Lower lobe of right lung (tissue), 2 donors: ENCODE measurements at regions not wholly inside any gene's neighbourhood (a gene's known extent, or its start where the extent isn't known, plus 50 kb on each side); places are given as distances from the start of the nearest gene placed in this dataset.
A peak's percentile ranks its signal among the peaks of the same experiment; 100 is the strongest.

Experiments
- ATAC-seq, 2 donors: fragments of 200-7000 bp; cut with Tn5 transposase; one replicate each; pipeline ENCODE4 v1.9.1; 2020 to 2022; ENCODE audit warnings: mild to moderate bottlenecking in 2 of 2, moderate library complexity in 2 of 2
- DNase-seq: peaks from one replicate; pipeline ENCODE4 v3.0.0-alpha.2; 2020
- H3K27ac ChIP-seq: fragments of 200-600 bp; one replicate; pipeline ENCODE4 v1.8.0; 2022
- H3K27me3 ChIP-seq: fragments of 200-600 bp; one replicate; pipeline ENCODE4 v1.8.0; 2022; ENCODE audit warnings: low read depth
- H3K36me3 ChIP-seq: fragments of 200-600 bp; one replicate; pipeline ENCODE4 v1.8.0; 2022; ENCODE audit warnings: mild to moderate bottlenecking
- H3K4me1 ChIP-seq: fragments of 200-600 bp; one replicate; pipeline ENCODE4 v1.8.0; 2022
- H3K4me3 ChIP-seq: fragments of 200-600 bp; one replicate; pipeline ENCODE4 v1.8.0; 2022; ENCODE audit warnings: mild to moderate bottlenecking
- H3K9me3 ChIP-seq: fragments of 200-600 bp; one replicate; pipeline ENCODE4 v1.8.0; 2022
- intact Hi-C: fragments of 100-400 bp; cut with DNase I; formaldehyde crosslinking; loops from one replicate; pipeline ENCODE4 v1.11.0; 2022
- TF ChIP-seq, protein P1 (sequence below): fragments of 200-600 bp; IDR thresholded peaks from one replicate; pipeline ENCODE4 v1.8.0; 2022; ENCODE audit warnings: antibody characterized with exemption, mild to moderate bottlenecking
- donor health status: DM: no; HTN: yes; CAD: no; lungs with severe emphysema.

DNA sequence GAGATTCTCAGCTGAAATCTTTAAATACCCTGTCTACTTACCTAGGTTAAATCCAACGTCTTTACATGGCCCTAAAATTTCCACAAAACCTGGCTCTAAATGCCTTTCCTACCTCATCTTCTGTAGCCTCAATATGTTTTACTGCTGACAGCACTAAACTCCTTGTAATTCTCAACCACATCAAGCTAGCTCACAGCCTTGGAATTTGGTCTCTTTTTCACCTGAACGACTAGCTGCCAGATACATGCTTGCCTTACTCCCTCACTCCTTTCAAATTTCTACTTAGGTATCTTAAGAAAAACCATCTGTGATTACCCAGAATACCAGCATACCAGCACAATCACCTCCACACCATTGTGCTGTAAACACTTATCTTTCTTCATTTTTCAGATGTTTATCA lies 635.6 kb upstream of the PCDH10 start:
- Histone ChIP-seq H3K36me3 (no peaks in the 10 kb centered on the region), H3K4me1 (no peaks in the 10 kb centered on the region), H3K27ac (no peak overlapping the region), H3K27me3 (no peaks in the 10 kb centered on the region), H3K9me3 (no peaks in the 10 kb centered on the region), H3K4me3 (no peak overlapping the region)
- intact Hi-C loops = no loop called here
- ATAC-seq (no peak), DNase-seq (no peak)
- TF ChIP-seq, protein P1, sequence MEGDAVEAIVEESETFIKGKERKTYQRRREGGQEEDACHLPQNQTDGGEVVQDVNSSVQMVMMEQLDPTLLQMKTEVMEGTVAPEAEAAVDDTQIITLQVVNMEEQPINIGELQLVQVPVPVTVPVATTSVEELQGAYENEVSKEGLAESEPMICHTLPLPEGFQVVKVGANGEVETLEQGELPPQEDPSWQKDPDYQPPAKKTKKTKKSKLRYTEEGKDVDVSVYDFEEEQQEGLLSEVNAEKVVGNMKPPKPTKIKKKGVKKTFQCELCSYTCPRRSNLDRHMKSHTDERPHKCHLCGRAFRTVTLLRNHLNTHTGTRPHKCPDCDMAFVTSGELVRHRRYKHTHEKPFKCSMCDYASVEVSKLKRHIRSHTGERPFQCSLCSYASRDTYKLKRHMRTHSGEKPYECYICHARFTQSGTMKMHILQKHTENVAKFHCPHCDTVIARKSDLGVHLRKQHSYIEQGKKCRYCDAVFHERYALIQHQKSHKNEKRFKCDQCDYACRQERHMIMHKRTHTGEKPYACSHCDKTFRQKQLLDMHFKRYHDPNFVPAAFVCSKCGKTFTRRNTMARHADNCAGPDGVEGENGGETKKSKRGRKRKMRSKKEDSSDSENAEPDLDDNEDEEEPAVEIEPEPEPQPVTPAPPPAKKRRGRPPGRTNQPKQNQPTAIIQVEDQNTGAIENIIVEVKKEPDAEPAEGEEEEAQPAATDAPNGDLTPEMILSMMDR = no peak

DNA sequence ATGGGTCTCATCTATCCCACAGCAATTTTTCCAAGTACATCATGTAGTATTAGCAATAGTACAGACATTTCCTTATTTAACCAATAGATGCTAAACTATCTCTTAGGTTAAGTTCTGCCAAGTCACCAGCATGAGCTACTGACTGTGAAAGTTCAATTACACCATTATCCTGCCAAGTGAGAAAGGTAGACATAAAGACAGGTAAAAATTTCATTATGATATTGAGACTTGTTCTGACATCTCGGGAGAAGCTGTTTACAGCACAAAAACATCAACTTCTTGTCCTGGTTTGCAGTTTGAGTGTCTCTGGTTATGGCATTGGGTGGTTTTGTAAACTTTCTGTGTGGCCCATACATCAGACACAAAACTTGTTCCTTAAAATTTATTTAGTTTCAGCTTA lies 622.4 kb upstream of the PCDH10 start:
- Histone ChIP-seq H3K4me1 (no peaks in the 10 kb centered on the region), H3K4me3 (no peak overlapping the region), H3K36me3 (no peaks in the 10 kb centered on the region), H3K27me3 (no peaks in the 10 kb centered on the region), H3K9me3 (no peaks in the 10 kb centered on the region), H3K27ac (no peak overlapping the region)
- no peak for ATAC-seq
- no peak for DNase-seq
- TF ChIP-seq, protein P1 = no peak
- intact Hi-C loops = no loop called here

DNA sequence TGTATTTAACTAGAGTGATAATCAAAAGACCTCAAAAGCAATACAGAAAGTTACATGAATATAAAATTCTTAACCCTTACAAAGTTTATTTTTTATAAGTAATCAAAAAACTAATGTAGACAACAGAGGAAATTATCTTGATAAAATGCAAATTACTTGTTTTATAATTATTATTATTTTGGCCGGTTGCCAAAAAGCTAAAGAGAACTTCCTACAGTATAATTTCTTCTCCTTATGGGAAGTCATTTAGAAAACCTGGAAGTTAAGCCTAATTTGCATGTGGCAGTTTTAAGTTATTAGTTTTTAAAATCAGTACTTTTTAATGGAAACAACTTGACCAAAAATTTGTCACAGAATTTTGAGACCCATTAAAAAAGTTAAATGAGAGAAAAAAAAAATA lies 621.3 kb upstream of the PCDH10 start:
- DNase-seq (no peak), ATAC-seq (no peak)
- H3K36me3 ChIP-seq = no peaks in the 10 kb centered on the region
- intact Hi-C loops = no loop called here
- no peaks in the 10 kb centered on the region for H3K4me1 ChIP-seq
- TF ChIP-seq, protein P1 = no peak
- no peak overlapping the region for H3K4me3 ChIP-seq
- H3K27ac ChIP-seq = no peak overlapping the region
- H3K9me3 ChIP-seq = no peaks in the 10 kb centered on the region
- no peaks in the 10 kb centered on the region for H3K27me3 ChIP-seq

DNA sequence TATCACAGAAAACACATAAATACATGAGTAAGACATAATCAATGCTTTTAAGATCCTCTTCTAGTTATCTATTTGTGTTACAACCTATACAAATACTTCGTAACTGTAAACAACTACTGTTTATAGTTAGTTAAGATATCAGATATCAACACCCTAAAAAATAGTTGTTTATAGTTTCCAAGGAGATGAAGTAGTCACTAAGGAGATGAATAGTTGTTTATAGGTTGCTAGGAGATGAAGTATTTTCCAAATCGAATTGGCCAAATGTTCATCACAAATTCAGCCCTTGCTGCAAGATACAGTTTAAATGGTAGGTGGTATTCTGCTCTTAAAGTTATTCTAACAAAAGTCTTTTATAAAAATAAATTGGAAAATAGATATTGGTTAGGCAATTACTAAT lies 618.2 kb upstream of the PCDH10 start:
- Histone ChIP-seq H3K4me1 (no peaks in the 10 kb centered on the region), H3K27me3 (no peaks in the 10 kb centered on the region), H3K9me3 (no peaks in the 10 kb centered on the region), H3K4me3 (no peak overlapping the region), H3K36me3 (no peaks in the 10 kb centered on the region), H3K27ac (no peak overlapping the region)
- no peak for ATAC-seq
- intact Hi-C loops = no loop called here
- TF ChIP-seq, protein P1 = no peak
- DNase-seq = no peak

DNA sequence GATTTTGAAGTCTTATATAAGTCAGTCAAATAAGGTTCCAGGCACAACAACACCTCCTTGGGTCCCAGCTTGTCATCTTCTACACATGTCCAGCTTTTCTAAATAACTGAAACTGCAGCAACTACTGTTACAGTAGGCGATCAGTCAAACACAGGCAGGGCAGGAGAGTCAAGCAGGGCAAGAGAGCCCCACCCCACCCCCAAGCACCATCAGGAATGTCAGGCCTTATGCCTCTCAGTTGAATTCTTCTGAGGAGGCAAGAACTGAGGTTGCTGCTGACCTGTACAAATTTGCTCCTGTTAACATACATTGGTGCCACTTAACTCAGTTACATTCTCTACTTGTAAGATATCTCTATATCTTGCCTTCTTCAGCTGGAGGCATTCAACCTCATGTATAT lies 608.8 kb upstream of the PCDH10 start:
- Histone ChIP-seq H3K9me3 (peaks cover 6% of the 10 kb centered on the region), H3K27me3 (no peaks in the 10 kb centered on the region), H3K27ac (no peak overlapping the region), H3K36me3 (no peaks in the 10 kb centered on the region), H3K4me3 (no peak overlapping the region), H3K4me1 (no peaks in the 10 kb centered on the region)
- intact Hi-C loops = no loop called here
- no peak for DNase-seq
- TF ChIP-seq, protein P1 = no peak
- peak; percentile 54 to 81 for ATAC-seq

DNA sequence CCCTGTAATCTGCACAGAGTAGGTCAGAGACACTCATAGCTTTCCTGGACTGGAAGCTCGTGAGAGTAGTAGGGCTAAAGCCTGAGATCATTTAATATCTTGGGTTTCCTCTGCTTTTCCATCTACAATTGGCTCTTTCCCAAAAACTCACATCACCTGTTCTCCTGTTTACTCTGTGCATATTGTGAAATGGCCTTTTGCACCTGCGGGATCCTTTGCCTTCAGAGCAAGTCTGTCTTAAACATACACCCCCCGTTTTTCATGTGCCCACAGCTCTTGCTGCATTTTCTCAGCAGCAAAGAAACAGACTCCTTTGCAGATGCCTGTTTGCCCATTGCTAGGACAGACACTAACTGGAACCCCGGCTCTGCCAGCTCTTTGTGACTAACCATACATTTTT lies 608.3 kb upstream of the PCDH10 start:
- no peak overlapping the region for H3K4me3 ChIP-seq
- H3K9me3 ChIP-seq = peaks cover 6% of the 10 kb centered on the region
- intact Hi-C loops = no loop called here
- H3K27me3 ChIP-seq = no peaks in the 10 kb centered on the region
- TF ChIP-seq, protein P1 = no peak
- no peaks in the 10 kb centered on the region for H3K4me1 ChIP-seq
- ATAC-seq (peak; percentile 12 to 38), DNase-seq (no peak)
- H3K27ac ChIP-seq = no peak overlapping the region
- H3K36me3 ChIP-seq = no peaks in the 10 kb centered on the region
